ENCODE measurements at regions not wholly inside any gene's neighbourhood (a gene's known extent, or its start where the extent isn't known, plus 50 kb on each side); places are given as distances from the start of the nearest gene placed in this dataset.

DNA sequence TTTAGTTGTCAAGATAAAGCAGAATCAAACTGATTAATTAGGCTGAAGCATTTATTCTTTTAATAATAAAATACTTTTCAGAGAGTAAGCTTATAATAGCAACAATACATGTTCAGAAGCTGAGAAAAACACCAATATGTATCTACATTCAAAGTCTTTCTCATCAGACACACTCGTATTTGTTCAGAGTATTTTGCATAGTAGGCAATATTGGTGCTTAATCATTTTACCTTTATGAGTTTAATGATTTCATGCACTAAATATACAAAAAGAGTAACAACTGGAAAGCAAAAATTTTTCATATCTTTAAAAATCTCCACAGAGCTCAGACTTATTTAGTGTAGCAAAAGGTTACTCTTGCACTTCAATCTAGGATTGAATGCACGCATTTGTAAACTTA lies 313.9 kb downstream of the ZEB2 start:
- TF ChIP-seq, protein P1, sequence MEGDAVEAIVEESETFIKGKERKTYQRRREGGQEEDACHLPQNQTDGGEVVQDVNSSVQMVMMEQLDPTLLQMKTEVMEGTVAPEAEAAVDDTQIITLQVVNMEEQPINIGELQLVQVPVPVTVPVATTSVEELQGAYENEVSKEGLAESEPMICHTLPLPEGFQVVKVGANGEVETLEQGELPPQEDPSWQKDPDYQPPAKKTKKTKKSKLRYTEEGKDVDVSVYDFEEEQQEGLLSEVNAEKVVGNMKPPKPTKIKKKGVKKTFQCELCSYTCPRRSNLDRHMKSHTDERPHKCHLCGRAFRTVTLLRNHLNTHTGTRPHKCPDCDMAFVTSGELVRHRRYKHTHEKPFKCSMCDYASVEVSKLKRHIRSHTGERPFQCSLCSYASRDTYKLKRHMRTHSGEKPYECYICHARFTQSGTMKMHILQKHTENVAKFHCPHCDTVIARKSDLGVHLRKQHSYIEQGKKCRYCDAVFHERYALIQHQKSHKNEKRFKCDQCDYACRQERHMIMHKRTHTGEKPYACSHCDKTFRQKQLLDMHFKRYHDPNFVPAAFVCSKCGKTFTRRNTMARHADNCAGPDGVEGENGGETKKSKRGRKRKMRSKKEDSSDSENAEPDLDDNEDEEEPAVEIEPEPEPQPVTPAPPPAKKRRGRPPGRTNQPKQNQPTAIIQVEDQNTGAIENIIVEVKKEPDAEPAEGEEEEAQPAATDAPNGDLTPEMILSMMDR (IDR thresholded peaks at IDR 0.05; ENCODE audit: low read depth, low read length): no peak
- H3K4me3 ChIP-seq (ENCODE audit: low read depth, low read length): no peak overlapping the region

DNA sequence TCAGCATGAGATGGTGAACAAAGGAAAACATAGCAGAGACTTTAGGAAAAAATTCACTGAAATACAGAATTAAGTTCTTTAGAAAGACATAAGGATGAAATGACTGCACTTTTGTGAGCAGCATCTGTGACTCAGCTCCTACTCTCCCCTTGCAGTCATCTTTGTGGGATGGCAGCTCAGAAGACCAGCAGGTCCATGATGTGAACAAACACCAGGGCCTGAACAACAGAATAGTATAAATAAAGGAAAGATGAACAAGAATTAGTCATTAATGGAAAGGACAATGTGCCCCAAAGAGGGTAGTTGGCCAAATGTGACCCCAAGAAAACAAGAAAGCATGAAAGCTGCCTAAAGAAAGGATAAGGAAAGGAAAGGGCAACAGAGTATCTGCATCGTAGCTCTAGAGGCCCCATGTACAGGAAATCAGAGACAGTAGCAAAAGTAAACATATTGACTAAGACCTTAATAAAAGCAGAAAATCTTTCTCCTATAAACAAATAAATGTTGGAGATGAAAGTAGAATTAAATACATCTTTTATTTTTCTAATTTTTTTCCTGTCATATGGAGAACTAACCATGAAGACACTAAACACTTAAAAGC lies 318.0 kb downstream of the ZEB2 start:
- TF ChIP-seq, protein P1 (IDR thresholded peaks at IDR 0.05; ENCODE audit: low read depth, low read length): no peak
- no peak overlapping the region for H3K4me3 ChIP-seq (ENCODE audit: low read depth, low read length)

DNA sequence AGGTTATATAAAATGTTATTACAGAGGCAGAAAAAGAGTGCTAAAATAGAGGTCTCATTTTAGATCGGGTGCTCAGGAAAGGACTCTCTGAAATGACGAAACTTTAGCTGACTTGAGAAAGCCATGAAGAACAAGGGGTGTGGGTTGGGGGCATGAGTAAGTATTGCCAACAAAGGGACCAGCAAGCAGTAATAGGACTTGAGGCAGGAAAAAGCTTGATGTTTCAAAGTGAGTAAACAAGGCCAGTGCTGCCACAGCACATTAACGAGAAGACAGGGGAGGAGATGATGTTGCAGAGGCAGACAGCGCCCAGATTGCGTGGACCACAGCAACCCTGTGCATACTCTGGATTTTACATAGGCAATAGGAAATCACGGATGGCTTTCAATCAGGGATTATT lies 318.8 kb downstream of the ZEB2 start:
- TF ChIP-seq, protein P1 (IDR thresholded peaks at IDR 0.05; ENCODE audit: low read depth, low read length): no peak
- no peak overlapping the region for H3K4me3 ChIP-seq (ENCODE audit: low read depth, low read length)

DNA sequence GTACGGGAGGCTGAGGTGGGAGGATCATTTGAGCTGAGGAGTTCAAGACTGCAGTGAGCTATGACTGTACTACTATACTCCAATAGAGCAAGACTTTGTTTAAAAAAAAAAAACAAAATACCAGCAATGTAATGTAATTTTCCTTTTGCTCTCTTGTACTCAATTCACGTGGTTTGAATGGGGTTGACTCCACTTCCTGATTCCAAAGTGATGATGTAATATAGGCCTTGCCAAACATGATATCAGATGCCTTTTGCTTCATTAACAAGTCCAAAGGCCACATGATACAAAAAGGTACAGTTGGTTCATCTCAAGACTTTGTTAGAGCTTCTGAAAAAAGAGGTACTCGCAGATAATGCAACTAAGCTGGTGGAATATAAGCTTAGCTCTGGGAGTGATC lies 321.8 kb downstream of the ZEB2 start:
- TF ChIP-seq, protein P1 (IDR thresholded peaks at IDR 0.05; ENCODE audit: low read depth, low read length): no peak
- H3K4me3 ChIP-seq (ENCODE audit: low read depth, low read length): no peak overlapping the region

DNA sequence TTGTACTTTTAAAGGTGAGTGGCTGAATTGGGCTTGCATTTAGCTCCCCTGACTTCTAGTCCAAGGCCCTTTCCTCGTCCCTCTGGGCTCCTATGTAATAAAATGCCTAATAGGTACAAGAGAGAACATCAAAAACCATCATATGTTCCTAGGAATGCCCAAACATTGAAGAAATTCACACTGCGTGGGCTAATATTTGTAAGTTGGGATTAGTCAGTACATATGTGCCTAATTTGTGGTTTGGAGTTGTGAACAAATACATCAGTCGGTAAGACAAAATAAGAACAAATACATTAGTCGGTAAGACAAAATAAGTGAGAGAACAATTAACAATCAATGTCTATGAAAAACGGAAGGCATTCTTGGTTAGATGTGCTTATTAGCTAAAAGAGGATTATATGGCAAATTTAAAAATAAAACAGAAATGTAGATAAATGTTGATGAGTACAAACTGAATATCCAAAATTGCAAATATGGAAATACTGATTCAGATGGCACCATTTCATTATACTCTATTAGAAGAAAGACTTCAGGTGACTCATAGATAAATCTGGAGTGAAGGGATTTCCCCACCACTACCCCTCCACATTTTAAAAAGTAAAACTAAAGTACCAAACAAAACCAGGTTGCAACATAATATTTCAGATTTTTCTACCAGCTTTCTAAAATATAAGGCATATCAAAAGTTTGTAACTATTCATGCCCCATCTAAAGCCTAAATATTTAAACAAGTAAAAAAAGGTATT lies 325.4 kb downstream of the ZEB2 start:
- TF ChIP-seq, protein P1 (IDR thresholded peaks at IDR 0.05; ENCODE audit: low read depth, low read length): no peak
- H3K4me3 ChIP-seq (ENCODE audit: low read depth, low read length): no peak overlapping the region

DNA sequence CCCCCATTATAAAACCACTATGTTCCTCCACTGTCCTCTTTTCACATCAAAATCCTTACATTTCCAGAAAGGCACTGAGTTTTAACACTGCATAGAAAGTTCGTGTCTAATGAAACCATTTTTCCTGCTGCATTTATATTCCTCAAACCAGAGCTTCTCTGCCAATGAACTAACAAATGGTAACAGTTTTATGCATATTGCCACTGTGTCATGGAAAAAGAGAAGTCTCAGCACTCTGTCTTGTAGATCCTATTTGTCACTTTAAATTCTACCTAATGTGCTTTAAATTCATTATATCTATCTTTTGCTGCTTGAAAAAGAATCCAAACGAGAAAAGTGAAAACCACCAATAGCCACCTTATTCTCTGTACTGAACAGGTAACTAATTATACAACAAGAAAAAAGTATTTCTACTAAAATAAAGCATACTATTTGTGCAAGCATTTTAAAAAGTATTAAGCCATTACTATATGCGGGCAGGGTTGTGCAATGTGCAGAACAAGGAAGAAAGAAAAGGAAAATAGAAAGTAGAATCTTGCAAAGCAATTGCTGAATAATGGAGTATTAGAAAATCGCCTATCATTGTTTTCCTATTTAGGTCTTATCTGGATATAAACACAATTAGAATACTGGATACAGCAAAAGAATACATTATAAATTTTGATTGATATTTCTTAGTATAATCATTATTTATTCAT lies 328.9 kb downstream of the ZEB2 start:
- TF ChIP-seq, protein P1 (IDR thresholded peaks at IDR 0.05; ENCODE audit: low read depth, low read length): no peak
- H3K4me3 ChIP-seq (ENCODE audit: low read depth, low read length): no peak overlapping the region

DNA sequence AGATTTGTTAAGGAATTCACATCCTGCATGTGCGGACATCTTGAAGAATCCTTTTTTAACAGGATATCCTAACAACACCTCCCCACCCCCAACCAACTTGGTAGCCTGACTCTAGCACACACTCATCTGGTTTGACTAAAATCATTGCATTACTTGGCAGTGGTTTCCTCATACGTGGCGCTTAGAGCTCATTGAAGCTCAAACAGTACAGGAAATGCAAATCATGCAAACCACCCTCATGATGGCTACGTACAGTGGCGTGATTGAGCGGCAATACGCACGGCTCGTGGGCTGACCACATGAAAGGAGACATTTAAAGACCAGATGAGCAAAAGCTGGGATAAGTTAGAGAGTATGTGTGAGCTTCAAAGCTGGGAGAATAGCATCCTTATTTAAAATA lies 336.2 kb downstream of the ZEB2 start:
- no peak overlapping the region for H3K4me3 ChIP-seq (ENCODE audit: low read depth, low read length)
- TF ChIP-seq, protein P1 (IDR thresholded peaks at IDR 0.05; ENCODE audit: low read depth, low read length): no peak
